HFFc6 (cell line): ENCODE measurements at regions not wholly inside any gene's neighbourhood (a gene's known extent, or its start where the extent isn't known, plus 50 kb on each side); places are given as distances from the start of the nearest gene placed in this dataset.

Experiments used
- DNase-seq: peaks from one replicate; pipeline ENCODE4 v3.0.0-alpha.2; 2018
- H3K27ac Mint-ChIP-seq: 2 replicates; pipeline ENCODE4 v1.8.0; 2020; ENCODE audit warnings: mild to moderate bottlenecking, mixed read lengths
- H3K27me3 Mint-ChIP-seq: 2 replicates; pipeline ENCODE4 v1.8.0; 2021; ENCODE audit warnings: mild to moderate bottlenecking, moderate library complexity, mixed read lengths; ENCODE audit not compliant: insufficient read depth
- H3K36me3 Mint-ChIP-seq: 2 replicates; pipeline ENCODE4 v1.8.0; 2021; ENCODE audit warnings: low read depth, mixed read lengths
- H3K4me1 Mint-ChIP-seq: 2 replicates; pipeline ENCODE4 v1.8.0; 2020; ENCODE audit warnings: low read depth, mixed read lengths
- H3K4me3 Mint-ChIP-seq: 2 replicates; pipeline ENCODE4 v1.8.0; 2020; ENCODE audit warnings: mild to moderate bottlenecking, moderate library complexity, mixed read lengths
- H3K9me3 Mint-ChIP-seq: 2 replicates; pipeline ENCODE4 v1.8.0; 2020; ENCODE audit warnings: mild to moderate bottlenecking, mixed read lengths
- CTCF ChIP-seq: fragments of 200-600 bp; sonication (generic); IDR thresholded peaks from 2 replicates; pipeline ENCODE4 v1.5.0; 2021; ENCODE audit warnings: antibody characterized with exemption, mild to moderate bottlenecking

DNA sequence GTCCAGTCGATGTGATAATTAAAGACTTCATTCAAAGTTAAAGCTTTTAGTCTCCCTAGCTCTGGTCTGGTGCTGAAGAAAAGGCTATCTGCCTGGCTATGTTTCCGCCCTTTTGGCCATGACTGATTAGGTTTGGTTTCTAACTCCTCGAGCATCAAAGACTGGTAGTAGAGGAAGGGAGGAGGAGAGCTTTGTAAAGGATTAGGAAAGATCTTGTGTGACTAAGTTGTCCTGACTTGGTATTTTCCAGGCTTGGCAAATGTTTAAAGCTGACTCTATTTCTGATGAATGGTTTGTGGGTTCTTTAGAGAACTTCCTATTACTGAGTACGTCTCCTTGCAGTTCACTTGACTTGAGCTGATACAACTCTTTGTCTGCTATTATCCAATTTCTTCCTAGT is 312.9 kb downstream of the GJA1 start:
- DNase-seq = no peak
- Mint-ChIP-seq H3K27ac (no peak overlapping the region), H3K4me1 (no peaks in the 10 kb centered on the region), H3K4me3 (no peak overlapping the region), H3K27me3 (no peaks in the 10 kb centered on the region), H3K36me3 (no peaks in the 10 kb centered on the region), H3K9me3 (no peaks in the 10 kb centered on the region)
- TF ChIP-seq CTCF = no peak

DNA sequence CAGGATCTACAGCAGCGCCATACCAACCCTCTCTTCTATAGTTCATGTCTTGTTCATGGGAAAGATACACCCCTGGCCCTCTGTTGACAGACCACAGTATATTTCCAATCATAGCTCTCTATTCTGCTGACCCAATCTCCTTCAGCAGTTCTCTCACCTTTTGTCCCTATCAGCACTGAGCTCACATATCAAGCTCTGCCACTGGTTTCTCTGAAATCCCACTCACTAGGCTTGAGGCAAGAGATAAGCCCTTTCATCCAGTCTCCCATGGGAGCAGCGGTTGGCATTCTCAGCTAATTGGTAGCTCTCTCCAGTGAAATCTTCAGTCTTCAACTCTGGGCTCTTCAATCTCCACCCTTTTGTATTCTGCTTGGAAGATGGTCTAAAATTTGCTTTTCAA is 313.4 kb downstream of the GJA1 start:
- Mint-ChIP-seq H3K4me1 (no peaks in the 10 kb centered on the region), H3K36me3 (no peaks in the 10 kb centered on the region), H3K4me3 (no peak overlapping the region), H3K9me3 (no peaks in the 10 kb centered on the region), H3K27me3 (no peaks in the 10 kb centered on the region), H3K27ac (no peak overlapping the region)
- no peak for TF ChIP-seq CTCF
- DNase-seq = no peak

- H3K9me3 Mint-ChIP-seq = no peaks in the 10 kb centered on the region
- H3K36me3 Mint-ChIP-seq = no peaks in the 10 kb centered on the region
- TF ChIP-seq CTCF = no peak
- no peaks in the 10 kb centered on the region for H3K4me1 Mint-ChIP-seq
- H3K27me3 Mint-ChIP-seq = no peaks in the 10 kb centered on the region
- H3K4me3 Mint-ChIP-seq = no peak overlapping the region
- DNase-seq = no peak
- H3K27ac Mint-ChIP-seq = no peak overlapping the region
Observed at GRCh38 chr6:121755485-121755884, 320.0 kb downstream of the GJA1 start.

DNA sequence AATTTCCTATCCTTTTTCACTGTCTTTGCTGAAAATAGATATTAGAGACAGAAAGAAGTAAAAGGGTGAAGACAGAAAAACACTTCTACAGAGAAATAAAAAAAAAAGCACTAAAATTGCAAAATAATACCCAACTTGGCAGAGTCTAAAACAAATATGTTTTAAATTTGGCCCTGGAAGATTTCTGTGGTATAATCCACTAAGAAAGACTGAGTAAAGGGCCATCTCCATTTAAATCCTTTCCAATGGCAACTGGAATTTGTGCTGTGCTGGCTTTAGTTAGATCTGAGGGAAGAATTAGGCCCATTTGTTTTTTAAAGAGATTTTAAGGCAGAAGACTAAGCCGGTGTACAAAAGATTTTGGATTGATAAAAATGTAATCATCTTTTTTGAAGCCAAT is 321.2 kb downstream of the GJA1 start:
- Mint-ChIP-seq H3K36me3 (peaks cover 3% of the 10 kb centered on the region), H3K9me3 (peaks cover 3% of the 10 kb centered on the region), H3K27me3 (no peaks in the 10 kb centered on the region), H3K27ac (no peak overlapping the region), H3K4me1 (no peaks in the 10 kb centered on the region), H3K4me3 (no peak overlapping the region)
- DNase-seq = no peak
- TF ChIP-seq CTCF = no peak

DNA sequence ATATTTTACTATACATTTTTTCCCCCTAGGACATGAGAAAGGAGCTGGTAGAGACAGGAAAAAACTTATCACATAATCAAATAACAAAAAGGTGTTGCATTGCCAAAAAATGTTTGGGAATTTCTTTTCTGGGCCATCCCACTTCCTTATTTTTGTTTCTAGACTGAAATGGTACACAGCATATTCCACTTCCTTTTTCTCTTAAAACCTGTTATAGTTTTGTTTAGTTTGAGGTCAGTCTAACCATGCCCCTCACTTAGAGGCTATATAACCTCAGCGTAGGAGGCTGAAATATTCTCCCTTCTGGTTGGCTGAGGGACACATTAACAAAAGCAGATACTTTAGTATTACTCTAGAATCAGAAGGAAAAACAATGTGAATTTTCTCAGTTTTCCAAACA is 323.9 kb downstream of the GJA1 start:
- H3K4me1 Mint-ChIP-seq = no peaks in the 10 kb centered on the region
- peaks cover 8% of the 10 kb centered on the region for H3K9me3 Mint-ChIP-seq
- no peak overlapping the region for H3K4me3 Mint-ChIP-seq

More for the DNA sequence above, 323.9 kb downstream of the GJA1 start:
- Mint-ChIP-seq H3K27ac (no peak overlapping the region), H3K27me3 (no peaks in the 10 kb centered on the region), H3K36me3 (peaks cover 10% of the 10 kb centered on the region)
- DNase-seq = no peak
- no peak for TF ChIP-seq CTCF
